SK-N-SH (cell line): ENCODE measurements at regions not wholly inside any gene's neighbourhood (a gene's known extent, or its start where the extent isn't known, plus 50 kb on each side); places are given as distances from the start of the nearest gene placed in this dataset.
"Not testable (repeated sequence)": the region's sequence is repeated elsewhere in the genome, so short reads cannot be mapped to it uniquely, and the experiment has no call there.

Experiments
- CTCF ChIA-PET: fragments of 300-600, 350-600 bp; formaldehyde crosslinking; extraction: SDS; loops from one replicate; lab custom pipeline; 2021; lab: Yijun Ruan, JAX
- POLR2A ChIA-PET: fragments of 350-600 bp; sonication (Branson Sonifier 250); formaldehyde crosslinking; extraction: SDS; loops from one replicate; lab custom pipeline; 2020; ENCODE audit warnings: antibody characterized with exemption, inconsistent platforms; lab: Yijun Ruan, JAX
- DNase-seq: peaks from one replicate; pipeline ENCODE4 v3.0.0; 2012
- H2AFZ ChIP-seq: fragments of 200-600 bp; sonication (generic); 2 replicates; pipeline ENCODE4 v1.8.1; 2016; ENCODE audit warnings: antibody characterized with exemption, mild to moderate bottlenecking, low read depth
- H3F3A ChIP-seq: fragments of 200-600 bp; sonication (generic); replicated peaks from 2 replicates; pipeline ENCODE3; 2016; ENCODE audit warnings: antibody characterized with exemption, mild to moderate bottlenecking; ENCODE audit not compliant: insufficient read depth
- H3K27ac ChIP-seq, 2 experiments: fragments of 200-500 bp in 1 of 2; fragments of 200-600 bp in 1 of 2; sonication (Bioruptor generic) in 1 of 2; sonication (generic), shearing (Covaris generic) in 1 of 2; 2 replicates each; pipeline versions ENCODE4 v1.5.1 to v1.6.1; 2014 to 2016; ENCODE audit warnings: low read depth in 2 of 2, inconsistent platforms in 1 of 2, low read length in 1 of 2, mild to moderate bottlenecking in 1 of 2, mixed read lengths in 1 of 2
- H3K27me3 ChIP-seq: fragments of 200-600 bp; sonication (generic), shearing (Covaris generic); 2 replicates; pipeline ENCODE4 v1.6.1; 2016; ENCODE audit warnings: mixed run types; ENCODE audit not compliant: insufficient read depth
- H3K36me3 ChIP-seq, 2 experiments: fragments of 200-500 bp in 1 of 2; fragments of 200-600 bp in 1 of 2; sonication (Bioruptor generic) in 1 of 2; sonication (generic) in 1 of 2; replicated peaks in 1 of 2; 2 replicates each; pipeline versions ENCODE3 to v1.5.1; 2014 to 2016; ENCODE audit warnings: low read length in 1 of 2, mild to moderate bottlenecking in 1 of 2; ENCODE audit not compliant: insufficient read depth in 2 of 2, control insufficient read depth in 1 of 2
- H3K4me1 ChIP-seq, 2 experiments: fragments of 200-500 bp in 1 of 2; fragments of 200-600 bp in 1 of 2; sonication (Bioruptor generic) in 1 of 2; sonication (generic), shearing (Covaris generic) in 1 of 2; 2 replicates each; pipeline versions ENCODE4 v1.5.1 to v1.6.1; 2014 to 2016; ENCODE audit warnings: low read depth in 1 of 2, low read length in 1 of 2, mixed run types in 1 of 2; ENCODE audit not compliant: insufficient read depth in 2 of 2, control insufficient read depth in 1 of 2
- H3K4me2 ChIP-seq: fragments of 200-600 bp; sonication (generic), shearing (Covaris generic); 2 replicates; pipeline ENCODE4 v1.6.1; 2017; ENCODE audit warnings: mixed run types
- H3K4me3 ChIP-seq, 2 experiments: fragments of 200-500 bp in 1 of 2; fragments of 200-600 bp in 1 of 2; sonication (Bioruptor generic) in 1 of 2; sonication (generic), shearing (Covaris generic) in 1 of 2; 2 replicates each; pipeline versions ENCODE4 v1.5.1 to v1.8.1; 2014 to 2016; ENCODE audit warnings: low read depth in 2 of 2, inconsistent platforms in 1 of 2, low read length in 1 of 2, mild to moderate bottlenecking in 1 of 2, mixed read lengths in 1 of 2, moderate library complexity in 1 of 2
- H3K79me2 ChIP-seq: fragments of 200-600 bp; sonication (generic); 2 replicates; pipeline ENCODE4 v1.8.1; 2017; ENCODE audit warnings: mild to moderate bottlenecking; ENCODE audit not compliant: insufficient read depth
- H3K9ac ChIP-seq: fragments of 200-600 bp; sonication (generic); 2 replicates; pipeline ENCODE4 v1.6.1; 2017; ENCODE audit warnings: mixed run types
- H3K9me2 ChIP-seq: fragments of 200-600 bp; sonication (generic); 2 replicates; pipeline ENCODE4 v1.6.1; 2017; ENCODE audit warnings: mixed run types
- H3K9me3 ChIP-seq: fragments of 200-600 bp; sonication (generic); 2 replicates; pipeline ENCODE4 v1.6.1; 2017; ENCODE audit warnings: mixed run types, mild to moderate bottlenecking, moderate library complexity
- H4K20me1 ChIP-seq: fragments of 200-600 bp; sonication (generic); 2 replicates; pipeline ENCODE4 v1.6.1; 2017; ENCODE audit warnings: mild to moderate bottlenecking, mixed run types; ENCODE audit not compliant: insufficient read depth
- CHD2 ChIP-seq: fragments of 150-350 bp; IDR thresholded peaks from 2 replicates; pipeline ENCODE4 v1.6.1; 2018; ENCODE audit warnings: low read length; ENCODE audit not compliant: partially characterized antibody
- FOXM1 ChIP-seq: IDR thresholded peaks from 2 replicates; pipeline ENCODE4 v1.4.0; 2012; ENCODE audit warnings: low read depth, mild to moderate bottlenecking
- NRF1 ChIP-seq: IDR thresholded peaks from 2 replicates; pipeline ENCODE4 v1.6.1; 2012; ENCODE audit warnings: low read depth, mild to moderate bottlenecking, low read length
- RAD21 ChIP-seq: IDR thresholded peaks from 2 replicates; pipeline ENCODE4 v1.6.1; 2012; ENCODE audit warnings: mild to moderate bottlenecking, low read length
- SMC3 ChIP-seq: IDR thresholded peaks from 2 replicates; pipeline ENCODE4 v1.6.1; 2012; ENCODE audit warnings: low read depth, low read length, improper control_type of control experiment
- TEAD4 ChIP-seq: IDR thresholded peaks from 2 replicates; pipeline ENCODE4 v1.4.0; 2012; ENCODE audit warnings: mild to moderate bottlenecking, borderline replicate concordance; ENCODE audit not compliant: insufficient read depth
- WGBS: methylation state at CpG from one replicate; pipeline ENCODE4 v1.1.6; 2017; ENCODE audit warnings: low lambda C conversion rate; 5-methylcytosine and 5-hydroxymethylcytosine counted together
- TF ChIP-seq, protein P1 (sequence below): IDR thresholded peaks from 2 replicates; pipeline ENCODE4 v1.4.0; 2012; ENCODE audit warnings: low read depth
- TF ChIP-seq, protein P2 (sequence below): fragments of 200-600 bp; sonication (generic); IDR thresholded peaks from 2 replicates; pipeline ENCODE4 v1.6.1; 2017; ENCODE audit warnings: antibody characterized with exemption, mild to moderate bottlenecking, moderate library complexity

DNA sequence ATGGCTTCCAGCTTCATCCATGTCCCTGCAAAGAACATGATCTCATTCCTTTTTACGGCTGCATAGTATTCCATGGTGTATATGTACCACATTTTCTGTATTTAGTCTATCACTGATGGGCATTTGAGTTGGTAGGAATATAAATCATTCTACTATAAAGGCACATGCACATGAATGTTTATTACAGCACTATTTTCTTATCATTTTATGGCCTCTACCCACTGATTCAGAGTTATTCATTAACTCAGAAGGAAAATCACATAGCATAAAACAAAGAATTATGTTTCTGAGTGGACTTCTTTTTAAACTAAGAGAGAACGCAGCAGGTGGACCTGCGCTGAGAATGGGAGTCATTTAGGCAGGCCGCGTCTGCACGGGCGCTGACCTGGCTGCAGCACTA is 619.6 kb downstream of the FBXO15 start:
- H3K4me2 ChIP-seq, result no peak overlapping the region
- POLR2A ChIA-PET, result no interaction called here
- no peak overlapping the region for H3K4me3 ChIP-seq
- no peaks in the 10 kb centered on the region for H3K27me3 ChIP-seq
- no peak overlapping the region for H2AFZ ChIP-seq
- H4K20me1 ChIP-seq, result no peaks in the 10 kb centered on the region
- H3F3A ChIP-seq, result no peaks in the 10 kb centered on the region
- WGBS, result 31% methylated on average over 7 of the region's 7 CpGs
- no peak for DNase-seq
- no peaks in the 10 kb centered on the region for H3K4me1 ChIP-seq
- no peaks in the 10 kb centered on the region; the same call in 1 of the 2 replicates for H3K9me2 ChIP-seq
- TF ChIP-seq CHD2, result no peak
- TF ChIP-seq FOXM1, result no peak
- no peak for TF ChIP-seq NRF1
- H3K79me2 ChIP-seq, result no peaks in the 10 kb centered on the region
- CTCF ChIA-PET, result no interaction called here
- H3K36me3 ChIP-seq, result no peaks in the 10 kb centered on the region
- H3K9ac ChIP-seq, result no peak overlapping the region
- H3K27ac ChIP-seq, result no peak overlapping the region
- no peaks in the 10 kb centered on the region for H3K9me3 ChIP-seq

DNA sequence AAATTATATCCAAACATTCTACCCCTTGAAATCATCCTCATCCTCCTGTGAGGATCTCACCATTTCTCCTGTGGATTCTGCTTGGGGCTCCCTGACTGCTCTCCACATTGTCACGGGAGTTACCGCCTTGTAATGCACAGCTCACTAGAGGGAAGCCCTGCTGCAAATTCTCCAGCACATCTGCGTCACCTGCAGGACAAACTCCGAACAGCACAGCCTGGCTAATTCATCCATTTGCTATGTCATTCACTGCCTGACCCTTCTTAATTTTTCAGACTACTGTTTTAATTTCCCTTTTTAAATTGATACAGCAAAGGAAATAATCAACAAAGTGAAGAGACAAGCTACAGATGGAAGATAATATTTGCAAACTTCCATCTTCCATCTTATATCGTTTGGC is 627.4 kb downstream of the FBXO15 start:
- Histone ChIP-seq H3K9ac (no peak overlapping the region), H2AFZ (no peak overlapping the region), H3K4me3 (no peak overlapping the region), H3K9me3 (no peaks in the 10 kb centered on the region), H3K4me1 (no peaks in the 10 kb centered on the region), H3K36me3 (no peaks in the 10 kb centered on the region), H3K4me2 (no peak overlapping the region), H3K9me2 (no peaks in the 10 kb centered on the region; the same call in 1 of the 2 replicates), H3K27ac (no peak overlapping the region), H4K20me1 (no peaks in the 10 kb centered on the region), H3K27me3 (no peaks in the 10 kb centered on the region), H3F3A (no peaks in the 10 kb centered on the region), H3K79me2 (no peaks in the 10 kb centered on the region)
- CTCF ChIA-PET, result interaction anchor here (1.2 to 2.0 kb wide), 2 partner anchors 9 to 758 kb away, joined by 3 to 13 read pairs; no protein-coding TSS in a partner anchor
- POLR2A ChIA-PET, result no interaction called here
- peak; percentile 2 for DNase-seq
- TF ChIP-seq, protein P1, sequence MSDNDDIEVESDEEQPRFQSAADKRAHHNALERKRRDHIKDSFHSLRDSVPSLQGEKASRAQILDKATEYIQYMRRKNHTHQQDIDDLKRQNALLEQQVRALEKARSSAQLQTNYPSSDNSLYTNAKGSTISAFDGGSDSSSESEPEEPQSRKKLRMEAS, result no peak
- TF ChIP-seq, protein P2, sequence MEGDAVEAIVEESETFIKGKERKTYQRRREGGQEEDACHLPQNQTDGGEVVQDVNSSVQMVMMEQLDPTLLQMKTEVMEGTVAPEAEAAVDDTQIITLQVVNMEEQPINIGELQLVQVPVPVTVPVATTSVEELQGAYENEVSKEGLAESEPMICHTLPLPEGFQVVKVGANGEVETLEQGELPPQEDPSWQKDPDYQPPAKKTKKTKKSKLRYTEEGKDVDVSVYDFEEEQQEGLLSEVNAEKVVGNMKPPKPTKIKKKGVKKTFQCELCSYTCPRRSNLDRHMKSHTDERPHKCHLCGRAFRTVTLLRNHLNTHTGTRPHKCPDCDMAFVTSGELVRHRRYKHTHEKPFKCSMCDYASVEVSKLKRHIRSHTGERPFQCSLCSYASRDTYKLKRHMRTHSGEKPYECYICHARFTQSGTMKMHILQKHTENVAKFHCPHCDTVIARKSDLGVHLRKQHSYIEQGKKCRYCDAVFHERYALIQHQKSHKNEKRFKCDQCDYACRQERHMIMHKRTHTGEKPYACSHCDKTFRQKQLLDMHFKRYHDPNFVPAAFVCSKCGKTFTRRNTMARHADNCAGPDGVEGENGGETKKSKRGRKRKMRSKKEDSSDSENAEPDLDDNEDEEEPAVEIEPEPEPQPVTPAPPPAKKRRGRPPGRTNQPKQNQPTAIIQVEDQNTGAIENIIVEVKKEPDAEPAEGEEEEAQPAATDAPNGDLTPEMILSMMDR, result peak; percentile 41; the same call in 1 of the 2 replicates
- TF ChIP-seq RAD21 (peak; percentile 50), TEAD4 (no peak), SMC3 (peak; percentile 22; the same call in 1 of the 2 replicates)
- 15% methylated on average over 5 of the region's 5 CpGs for WGBS

DNA sequence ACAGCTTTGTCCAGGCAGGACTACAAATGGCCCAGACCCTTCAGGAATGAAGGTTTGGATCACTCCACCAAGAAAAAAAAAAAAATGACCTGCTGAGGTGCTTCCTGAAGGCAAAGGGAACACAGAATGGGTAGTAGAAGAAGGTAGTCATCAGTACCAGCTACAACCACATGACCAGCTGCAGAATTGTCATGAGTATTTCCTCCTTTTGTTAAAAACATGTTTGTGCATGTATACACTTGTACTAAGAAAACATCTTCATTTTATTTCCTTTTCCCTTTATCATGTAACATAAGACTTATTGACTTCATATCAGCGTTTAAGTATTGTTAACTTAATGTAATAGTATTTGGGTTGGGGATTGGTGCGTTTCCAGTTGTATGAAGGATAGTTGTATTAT is 631.6 kb downstream of the FBXO15 start:
- CTCF ChIA-PET, H3K36me3 ChIP-seq, H3K79me2 ChIP-seq, H3K4me1 ChIP-seq, H4K20me1 ChIP-seq, H3F3A ChIP-seq, H3K9me3 ChIP-seq, H2AFZ ChIP-seq, H3K9me2 ChIP-seq, H3K27ac ChIP-seq, H3K9ac ChIP-seq, H3K4me3 ChIP-seq, H3K4me2 ChIP-seq, POLR2A ChIA-PET, DNase-seq, H3K27me3 ChIP-seq: not testable (repeated sequence)
- 8% methylated on average over 2 of the region's 2 CpGs for WGBS
